ENCODE measurements at regions not wholly inside any gene's neighbourhood (a gene's known extent, or its start where the extent isn't known, plus 50 kb on each side); places are given as distances from the start of the nearest gene placed in this dataset.
"Not testable (repeated sequence)": the region's sequence is repeated elsewhere in the genome, so short reads cannot be mapped to it uniquely, and the experiment has no call there.

GRCh38 chr19:20365146-20365545 is 198.1 kb downstream of the ZNF486 start:
- no peak overlapping the region for H3K4me2 ChIP-seq (ENCODE audit: control insufficient read depth, extremely low read depth, insufficient read depth, low read depth, low read length)
- no peaks in the 10 kb centered on the region for H3K27me3 ChIP-seq (ENCODE audit: control insufficient read depth, extremely low read depth, insufficient read depth, low read length)
- H3K9ac ChIP-seq (ENCODE audit: control insufficient read depth, extremely low read depth, insufficient read depth, low read length) = no peak overlapping the region
- H3K9me3 ChIP-seq (ENCODE audit: control insufficient read depth, low read depth, low read length) = no peaks in the 10 kb centered on the region
- no peaks in the 10 kb centered on the region for H3K9me1 ChIP-seq (ENCODE audit: control insufficient read depth, extremely low read depth, insufficient read depth, low read length)
- FAIRE-seq (no peak), DNase-seq (ENCODE audit: low read depth, low spot score) (no peak)
- H3K79me2 ChIP-seq (ENCODE audit: control insufficient read depth, insufficient read depth, low read length) = no peaks in the 10 kb centered on the region
- H2AFZ ChIP-seq (ENCODE audit: control insufficient read depth, low read length) = no peak overlapping the region
- H3K4me1 ChIP-seq (ENCODE audit: control insufficient read depth, extremely low read depth, insufficient read depth, low read length) = no peaks in the 10 kb centered on the region
- no peak overlapping the region for H3K4me3 ChIP-seq (ENCODE audit: control insufficient read depth in 2 of 3, extremely low read depth in 1 of 3, insufficient read depth in 2 of 3, low read depth in 1 of 3, low read length in 3 of 3)
- H4K20me1 ChIP-seq (ENCODE audit: control insufficient read depth, extremely low read depth, insufficient read depth, low read length) = no peaks in the 10 kb centered on the region
- H3K36me3 ChIP-seq (ENCODE audit: control insufficient read depth in 2 of 2, extremely low read depth in 1 of 2, insufficient read depth in 2 of 2, low read length in 2 of 2) = no peaks in the 10 kb centered on the region
- dilution Hi-C loops (cut with MboI; ENCODE audit: extremely low pct_ligation_motif_present, low sequenced_read_pairs) = no loop called here
- no peak for TF ChIP-seq EZH2 (IDR thresholded peaks at IDR 0.05; ENCODE audit: low read length)
- no peak for TF ChIP-seq CTCF (optimal IDR thresholded peaks at IDR 0.05 in 1 of 3, IDR thresholded peaks at IDR 0.05 in 1 of 3, conservative IDR thresholded peaks at IDR 0.05 in 1 of 3; ENCODE audit: extremely low read depth in 1 of 3, insufficient read depth in 2 of 3, low read length in 3 of 3)
- H3K27ac ChIP-seq (ENCODE audit: control insufficient read depth, insufficient read depth, low read length) = no peak overlapping the region

- dilution Hi-C loops (cut with MboI; ENCODE audit: extremely low pct_ligation_motif_present, low sequenced_read_pairs) = no loop called here
- Histone ChIP-seq H3K9ac (ENCODE audit: control insufficient read depth, extremely low read depth, insufficient read depth, low read length) (no peak overlapping the region), H3K79me2 (ENCODE audit: control insufficient read depth, insufficient read depth, low read length) (no peaks in the 10 kb centered on the region), H3K27ac (ENCODE audit: control insufficient read depth, insufficient read depth, low read length) (no peak overlapping the region), H3K4me1 (ENCODE audit: control insufficient read depth, extremely low read depth, insufficient read depth, low read length) (no peaks in the 10 kb centered on the region), H2AFZ (ENCODE audit: control insufficient read depth, low read length) (no peak overlapping the region), H3K9me3 (ENCODE audit: control insufficient read depth, low read depth, low read length) (no peaks in the 10 kb centered on the region), H3K4me2 (ENCODE audit: control insufficient read depth, extremely low read depth, insufficient read depth, low read depth, low read length) (no peak overlapping the region), H3K27me3 (ENCODE audit: control insufficient read depth, extremely low read depth, insufficient read depth, low read length) (no peaks in the 10 kb centered on the region), H4K20me1 (ENCODE audit: control insufficient read depth, extremely low read depth, insufficient read depth, low read length) (no peaks in the 10 kb centered on the region), H3K9me1 (ENCODE audit: control insufficient read depth, extremely low read depth, insufficient read depth, low read length) (no peaks in the 10 kb centered on the region), H3K36me3 (ENCODE audit: control insufficient read depth in 2 of 2, extremely low read depth in 1 of 2, insufficient read depth in 2 of 2, low read length in 2 of 2) (no peaks in the 10 kb centered on the region), H3K4me3 (ENCODE audit: control insufficient read depth in 2 of 3, extremely low read depth in 1 of 3, insufficient read depth in 2 of 3, low read depth in 1 of 3, low read length in 3 of 3) (no peak overlapping the region)
- no peak for DNase-seq (ENCODE audit: low read depth, low spot score)
- FAIRE-seq = no peak
- TF ChIP-seq EZH2 (IDR thresholded peaks at IDR 0.05; ENCODE audit: low read length) (no peak), CTCF (optimal IDR thresholded peaks at IDR 0.05 in 1 of 3, IDR thresholded peaks at IDR 0.05 in 1 of 3, conservative IDR thresholded peaks at IDR 0.05 in 1 of 3; ENCODE audit: extremely low read depth in 1 of 3, insufficient read depth in 2 of 3, low read length in 3 of 3) (no peak)
These were observed 193.1 kb downstream of the ZNF486 start for GRCh38 chr19:20359933-20360720.

- H2AFZ ChIP-seq (ENCODE audit: control insufficient read depth, low read length); H3K27me3 ChIP-seq (ENCODE audit: control insufficient read depth, extremely low read depth, insufficient read depth, low read length); H3K4me3 ChIP-seq (ENCODE audit: control insufficient read depth in 2 of 3, extremely low read depth in 1 of 3, insufficient read depth in 2 of 3, low read depth in 1 of 3, low read length in 3 of 3); H3K36me3 ChIP-seq (ENCODE audit: control insufficient read depth in 2 of 2, extremely low read depth in 1 of 2, insufficient read depth in 2 of 2, low read length in 2 of 2); DNase-seq (ENCODE audit: low read depth, low spot score); H3K4me2 ChIP-seq (ENCODE audit: control insufficient read depth, extremely low read depth, insufficient read depth, low read depth, low read length); FAIRE-seq; H3K4me1 ChIP-seq (ENCODE audit: control insufficient read depth, extremely low read depth, insufficient read depth, low read length); H3K79me2 ChIP-seq (ENCODE audit: control insufficient read depth, insufficient read depth, low read length); H3K9ac ChIP-seq (ENCODE audit: control insufficient read depth, extremely low read depth, insufficient read depth, low read length); H3K27ac ChIP-seq (ENCODE audit: control insufficient read depth, insufficient read depth, low read length); dilution Hi-C loops (cut with MboI; ENCODE audit: extremely low pct_ligation_motif_present, low sequenced_read_pairs); H3K9me1 ChIP-seq (ENCODE audit: control insufficient read depth, extremely low read depth, insufficient read depth, low read length); H3K9me3 ChIP-seq (ENCODE audit: control insufficient read depth, low read depth, low read length); H4K20me1 ChIP-seq (ENCODE audit: control insufficient read depth, extremely low read depth, insufficient read depth, low read length): not testable (repeated sequence)
These were observed 191.9 kb downstream of the ZNF486 start for GRCh38 chr19:20358841-20359465.

All from keratinocyte (primary cell).